ENCODE measurements at regions not wholly inside any gene's neighbourhood (a gene's known extent, or its start where the extent isn't known, plus 50 kb on each side); places are given as distances from the start of the nearest gene placed in this dataset.

DNA sequence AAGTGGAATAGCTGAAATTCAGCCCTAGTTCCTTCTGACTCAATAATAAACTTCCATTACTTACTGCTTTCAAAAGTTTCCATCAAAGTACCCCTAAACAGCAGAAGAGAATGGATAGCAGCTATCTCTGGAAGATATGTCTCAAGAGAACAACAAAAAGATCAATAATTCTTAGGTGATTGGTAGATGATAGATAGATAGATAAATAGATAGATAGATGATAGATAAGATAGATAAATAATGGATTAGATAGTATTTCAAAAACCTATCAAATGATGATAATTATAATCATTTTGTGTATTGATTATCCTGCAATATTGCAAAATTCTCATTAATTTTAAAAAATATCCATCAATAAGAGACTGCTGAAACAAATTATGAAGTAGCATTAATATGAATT, 97.4 kb upstream of the CCND2 start:
- TF ChIP-seq, protein P1, sequence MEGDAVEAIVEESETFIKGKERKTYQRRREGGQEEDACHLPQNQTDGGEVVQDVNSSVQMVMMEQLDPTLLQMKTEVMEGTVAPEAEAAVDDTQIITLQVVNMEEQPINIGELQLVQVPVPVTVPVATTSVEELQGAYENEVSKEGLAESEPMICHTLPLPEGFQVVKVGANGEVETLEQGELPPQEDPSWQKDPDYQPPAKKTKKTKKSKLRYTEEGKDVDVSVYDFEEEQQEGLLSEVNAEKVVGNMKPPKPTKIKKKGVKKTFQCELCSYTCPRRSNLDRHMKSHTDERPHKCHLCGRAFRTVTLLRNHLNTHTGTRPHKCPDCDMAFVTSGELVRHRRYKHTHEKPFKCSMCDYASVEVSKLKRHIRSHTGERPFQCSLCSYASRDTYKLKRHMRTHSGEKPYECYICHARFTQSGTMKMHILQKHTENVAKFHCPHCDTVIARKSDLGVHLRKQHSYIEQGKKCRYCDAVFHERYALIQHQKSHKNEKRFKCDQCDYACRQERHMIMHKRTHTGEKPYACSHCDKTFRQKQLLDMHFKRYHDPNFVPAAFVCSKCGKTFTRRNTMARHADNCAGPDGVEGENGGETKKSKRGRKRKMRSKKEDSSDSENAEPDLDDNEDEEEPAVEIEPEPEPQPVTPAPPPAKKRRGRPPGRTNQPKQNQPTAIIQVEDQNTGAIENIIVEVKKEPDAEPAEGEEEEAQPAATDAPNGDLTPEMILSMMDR (conservative IDR thresholded peaks at IDR 0.05 in 1 of 2, IDR thresholded peaks at IDR 0.05 in 1 of 2; ENCODE audit: extremely low read depth in 1 of 2, insufficient read depth in 1 of 2, low read depth in 1 of 2, low read length in 2 of 2), result no peak
- no peak for TF ChIP-seq EZH2 (IDR thresholded peaks at IDR 0.05; ENCODE audit: borderline replicate concordance, low read length)
